Activated CD4-positive, alpha-beta T cell treated with anti-CD3 and anti-CD28 coated beads, Interleukin-2, amount 50 U/mL, for 1 hour (primary cell): ENCODE measurements at regions not wholly inside any gene's neighbourhood (a gene's known extent, or its start where the extent isn't known, plus 50 kb on each side); places are given as distances from the start of the nearest gene placed in this dataset.
"Not testable (repeated sequence)": the region's sequence is repeated elsewhere in the genome, so short reads cannot be mapped to it uniquely, and the experiment has no call there.

ENCODE experiments used
- DNase-seq: peaks from one replicate; pipeline ENCODE4 v3.0.0-alpha.2; 2020

- DNase-seq, result no peak
Observed at GRCh38 chr12:63508543-63508942, 159.8 kb downstream of the DPY19L2 start.

GRCh38 chr12:63499567-63499966 lies 168.7 kb downstream of the DPY19L2 start:
- DNase-seq, result no peak

DNA sequence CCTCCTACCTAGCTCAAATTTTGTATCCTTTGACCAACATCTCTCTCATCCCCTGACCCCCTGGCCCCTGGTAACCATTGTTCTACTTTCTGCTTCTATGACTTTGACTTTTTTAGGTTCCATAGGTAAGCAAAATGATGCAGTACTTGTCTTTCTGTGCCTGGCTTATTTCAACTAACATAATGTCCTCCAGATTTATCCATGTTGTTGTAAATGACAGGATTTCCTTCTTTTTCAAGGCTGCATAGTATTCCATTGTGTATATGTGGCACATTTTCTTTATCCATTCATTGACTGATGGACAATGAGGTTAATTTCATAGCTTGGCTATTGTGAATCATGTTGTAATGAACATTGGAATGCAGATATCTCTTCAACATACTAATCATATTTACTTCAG lies 170.1 kb downstream of the DPY19L2 start:
- DNase-seq, result no peak

DNA sequence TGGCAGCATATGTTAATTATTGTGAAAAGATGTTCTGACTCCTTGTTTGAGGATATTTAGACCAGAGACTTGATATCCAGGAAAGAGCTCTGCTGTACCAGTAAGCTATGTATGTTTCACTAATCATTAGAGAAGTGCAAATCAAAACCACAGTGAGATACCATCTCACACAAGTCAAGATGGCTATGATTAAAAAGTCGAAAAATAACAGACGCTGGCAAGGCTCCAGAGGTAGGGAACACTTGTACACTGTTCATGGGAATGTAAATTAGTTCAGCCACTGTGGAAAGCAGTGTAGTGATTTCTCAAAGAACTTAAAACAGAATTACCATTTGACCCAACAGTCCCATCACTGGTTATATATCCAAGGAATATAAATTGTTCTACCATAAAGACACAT lies 171.6 kb downstream of the DPY19L2 start:
- DNase-seq, result no peak

DNA sequence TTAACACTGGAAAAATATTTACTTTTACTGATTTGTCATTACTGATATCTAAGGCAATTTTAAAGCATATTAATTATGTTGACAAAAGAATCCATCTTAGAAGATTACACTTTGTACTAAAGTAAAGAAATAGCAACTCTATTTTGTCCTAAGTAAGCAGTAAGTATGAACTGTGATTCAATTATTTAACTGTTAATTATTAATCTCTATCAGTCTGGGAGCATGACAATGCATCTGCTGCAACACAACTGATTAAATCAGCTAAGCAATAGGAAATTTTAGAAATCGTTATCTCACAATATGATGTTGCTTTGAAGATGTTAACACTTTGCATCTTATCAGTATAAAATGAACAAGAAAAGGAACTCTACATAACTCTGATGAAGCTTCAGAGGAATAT lies 172.3 kb downstream of the DPY19L2 start:
- no peak for DNase-seq

GRCh38 chr12:63493357-63493756 lies 174.9 kb downstream of the DPY19L2 start:
- not testable (repeated sequence) for DNase-seq

GRCh38 chr12:63480186-63480585 lies 188.1 kb downstream of the DPY19L2 start:
- no peak for DNase-seq

DNA sequence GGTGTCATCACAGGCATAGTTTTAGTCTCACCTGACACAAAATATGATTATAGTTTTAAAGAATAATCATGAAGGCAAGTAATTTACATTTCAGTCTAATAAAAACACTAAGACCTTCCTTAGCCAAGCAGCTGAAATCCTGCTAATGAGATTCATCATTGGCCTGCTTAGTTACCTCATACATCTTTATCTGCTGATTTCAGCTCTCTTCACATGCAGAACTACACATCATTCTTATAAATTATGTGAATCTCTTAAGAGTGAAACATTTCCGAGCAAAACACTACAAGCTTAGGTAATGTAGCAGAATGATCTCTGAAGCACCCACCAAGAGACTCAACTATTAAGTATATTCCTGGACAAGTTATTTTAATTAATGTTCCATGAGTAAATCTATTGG lies 198.1 kb downstream of the DPY19L2 start:
- no peak for DNase-seq

GRCh38 chr12:63467951-63468350 lies 200.3 kb downstream of the DPY19L2 start:
- DNase-seq, result no peak

GRCh38 chr12:63457857-63458256 lies 210.4 kb downstream of the DPY19L2 start:
- no peak for DNase-seq

GRCh38 chr12:63457428-63457827 lies 210.9 kb downstream of the DPY19L2 start:
- no peak for DNase-seq

DNA sequence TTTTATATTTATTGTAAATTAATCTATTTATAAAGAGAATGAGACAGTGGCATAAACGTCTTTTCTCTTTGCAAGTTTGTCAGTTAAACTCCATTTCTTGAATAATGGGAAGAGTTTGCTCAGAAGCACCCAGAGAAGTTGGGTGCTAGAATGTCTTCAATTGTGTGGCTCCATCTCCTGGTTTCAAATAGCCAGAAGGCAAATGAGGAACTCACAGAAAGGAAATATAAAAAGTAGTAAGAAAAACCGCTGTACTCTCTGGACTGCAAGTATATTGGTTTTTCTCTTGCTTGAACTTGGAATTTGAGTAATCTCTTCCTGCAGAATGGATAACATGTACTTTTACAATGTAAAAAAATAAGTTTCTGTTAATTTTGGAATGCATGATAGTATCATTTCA lies 217.5 kb downstream of the DPY19L2 start:
- DNase-seq, result no peak

DNA sequence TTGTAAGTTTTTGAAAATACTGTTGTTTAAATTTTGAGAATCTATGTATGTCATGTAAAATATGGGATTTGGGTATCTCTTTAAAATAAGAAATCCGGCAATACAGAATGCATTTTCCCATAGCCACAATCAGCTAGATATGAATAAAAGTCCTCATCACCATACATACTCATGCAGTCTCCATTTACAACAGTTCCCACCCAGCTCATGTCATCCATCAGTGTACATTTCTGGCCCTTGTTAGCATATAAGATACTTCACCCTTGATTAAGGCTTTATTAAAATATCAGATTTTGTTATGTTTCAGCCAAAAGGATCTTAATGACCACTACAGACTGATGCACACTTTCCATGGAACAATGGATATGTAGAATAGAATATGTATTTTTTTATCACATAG lies 218.0 kb downstream of the DPY19L2 start:
- DNase-seq, result no peak

- DNase-seq, result no peak
Observed at GRCh38 chr12:63445224-63445880, 222.9 kb downstream of the DPY19L2 start.

GRCh38 chr12:63440048-63440447 lies 228.2 kb downstream of the DPY19L2 start:
- DNase-seq, result no peak

- DNase-seq, result not testable (repeated sequence)
Observed at GRCh38 chr12:63434384-63434783, 233.9 kb downstream of the DPY19L2 start.

- DNase-seq, result not testable (repeated sequence)
Observed at GRCh38 chr12:63427969-63428368, 240.3 kb downstream of the DPY19L2 start.

DNA sequence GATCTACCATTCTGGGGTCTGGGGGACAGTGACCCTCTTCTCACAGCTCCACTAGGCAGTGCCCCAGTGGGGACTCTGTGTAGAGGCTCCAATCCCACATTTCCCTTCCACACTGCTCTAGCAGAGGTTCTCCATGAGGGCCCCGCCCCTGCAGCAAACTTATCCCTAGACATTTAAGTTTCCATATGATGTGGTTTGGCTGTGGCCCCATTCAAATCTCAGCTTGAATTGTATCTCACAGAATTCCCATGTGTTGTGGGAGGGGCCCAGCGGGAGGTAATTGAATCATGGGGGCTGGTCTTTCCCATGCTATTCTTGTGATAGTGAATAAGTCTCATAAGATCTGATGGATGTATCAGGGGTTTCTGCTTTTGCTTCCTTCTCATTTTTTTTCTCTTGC lies 241.3 kb downstream of the DPY19L2 start:
- DNase-seq, result not testable (repeated sequence)

- DNase-seq, result no peak
Observed at GRCh38 chr12:63424671-63425070, 243.6 kb downstream of the DPY19L2 start.

DNA sequence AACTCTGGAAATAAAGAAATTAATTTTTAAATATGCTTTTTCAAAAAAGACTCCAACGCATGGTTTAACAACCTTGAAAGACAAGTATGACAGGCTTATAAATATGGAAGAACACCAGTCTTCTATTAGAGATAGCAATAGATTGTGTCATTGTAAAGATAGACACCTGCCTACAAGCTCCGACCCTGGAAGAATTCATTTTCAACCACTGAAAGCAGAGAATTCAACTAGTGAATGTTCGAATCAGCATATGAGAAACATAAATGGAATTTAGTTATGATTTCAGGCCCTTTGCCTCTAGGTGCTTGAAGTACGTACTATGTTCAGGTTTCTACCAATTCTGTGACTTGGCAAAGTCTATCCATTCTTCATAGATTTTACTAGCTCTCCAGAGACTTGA lies 244.5 kb downstream of the DPY19L2 start:
- no peak for DNase-seq

DNA sequence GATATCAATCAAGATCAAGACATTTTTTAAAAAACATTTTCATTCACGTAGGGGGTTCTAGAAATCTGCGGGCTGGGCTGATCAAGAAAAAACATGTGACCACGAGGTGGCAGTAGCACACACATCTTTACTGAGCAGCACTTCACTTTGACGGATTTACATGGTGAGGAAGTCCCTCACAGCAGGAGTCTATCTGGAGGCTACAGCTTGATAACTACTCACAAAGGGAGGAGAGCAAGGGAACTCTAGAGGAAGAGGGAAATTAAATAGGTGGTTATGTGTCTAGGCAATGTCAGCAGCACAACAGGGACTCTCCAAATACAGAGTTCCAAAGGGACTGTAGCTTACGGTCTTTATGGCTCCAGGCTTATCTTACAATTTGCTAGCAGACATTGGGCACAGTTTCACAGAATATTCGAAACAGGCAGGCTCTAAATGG lies 248.1 kb downstream of the DPY19L2 start:
- peak; percentile 14 for DNase-seq

DNA sequence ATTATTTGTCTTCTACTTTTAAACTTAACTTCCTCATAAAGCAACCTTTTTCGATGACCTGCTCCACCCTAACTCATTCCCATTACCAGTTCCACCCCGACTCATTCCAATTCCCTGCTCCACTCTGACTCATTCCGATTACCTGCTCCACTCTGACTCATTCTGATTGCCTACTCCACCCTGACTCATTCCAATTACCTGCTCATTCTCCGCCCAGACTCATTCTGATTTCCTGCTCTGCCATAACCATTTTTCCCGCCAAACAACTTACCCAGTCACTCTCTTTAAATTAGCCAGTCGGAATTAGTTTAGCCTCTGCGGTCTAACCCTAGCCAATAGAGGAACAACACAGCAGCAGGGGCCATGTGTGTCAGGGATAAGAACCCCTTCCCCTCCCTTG lies 249.1 kb downstream of the DPY19L2 start:
- DNase-seq, result no peak

- no peak for DNase-seq
Observed at GRCh38 chr12:63416788-63417187, 251.5 kb downstream of the DPY19L2 start.

- no peak for DNase-seq
Observed at GRCh38 chr12:63415357-63415756, 252.9 kb downstream of the DPY19L2 start.

DNA sequence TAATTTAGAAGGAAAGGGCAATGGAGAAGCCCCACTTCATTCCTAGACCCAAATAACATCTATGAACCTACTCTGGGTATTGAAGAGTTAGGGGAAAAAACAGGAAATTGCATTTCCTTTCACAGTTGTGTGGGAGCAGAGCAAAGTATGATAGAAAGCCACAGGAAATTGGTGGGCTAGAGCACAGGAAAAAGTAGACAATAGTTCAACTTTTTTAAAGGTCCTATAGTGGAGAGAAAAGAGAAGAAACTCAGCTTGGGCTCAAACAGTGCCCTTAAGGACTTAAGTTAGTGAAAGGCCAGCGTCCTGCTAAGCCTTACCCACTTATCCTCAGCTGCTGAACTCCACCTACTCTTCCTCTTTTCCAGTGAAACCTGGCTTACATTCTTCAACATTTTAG lies 258.1 kb downstream of the DPY19L2 start:
- DNase-seq, result no peak
